ENCODE measurements at regions not wholly inside any gene's neighbourhood (a gene's known extent, or its start where the extent isn't known, plus 50 kb on each side); places are given as distances from the start of the nearest gene placed in this dataset.

DNA sequence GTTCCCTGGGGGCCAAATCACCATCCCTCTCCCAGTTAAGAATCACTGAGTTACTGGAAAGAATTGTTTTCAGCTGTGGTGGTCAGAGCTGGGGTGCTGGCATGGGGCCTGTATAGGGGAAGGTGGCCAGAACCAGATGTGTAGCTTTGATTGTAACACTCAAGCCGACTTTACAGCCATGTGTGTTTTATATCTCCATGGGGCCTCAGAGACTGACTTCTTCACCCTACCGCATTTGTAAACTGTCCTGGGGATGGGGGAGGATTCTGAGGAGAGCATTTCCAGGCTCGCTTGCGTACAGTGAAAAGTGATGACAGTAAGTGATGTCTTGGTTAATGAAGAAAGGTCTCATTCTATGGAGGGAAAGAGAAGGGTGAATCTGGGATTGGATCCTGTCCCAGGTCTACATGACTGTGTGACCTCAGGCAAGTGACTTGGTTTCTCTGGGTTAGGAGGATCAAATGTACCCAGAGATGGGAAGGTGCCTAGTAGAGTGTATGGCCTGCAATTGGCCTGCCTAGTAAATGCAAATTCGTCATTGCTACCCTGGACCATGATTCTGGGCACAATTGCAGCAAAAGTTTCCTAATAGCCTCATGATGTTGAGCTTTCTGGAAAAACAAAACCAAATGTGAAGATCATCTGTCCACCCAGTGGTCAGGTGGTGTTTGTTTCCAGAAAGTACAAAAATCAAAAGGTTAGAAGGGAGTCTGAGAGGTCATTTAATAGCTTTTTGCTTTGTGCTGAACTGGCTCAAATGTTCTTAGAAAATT lies 49.7 kb upstream of the RCC2 start:
- peak; percentile 85 for DNase-seq
